ENCODE measurements at regions not wholly inside any gene's neighbourhood (a gene's known extent, or its start where the extent isn't known, plus 50 kb on each side); places are given as distances from the start of the nearest gene placed in this dataset.

DNA sequence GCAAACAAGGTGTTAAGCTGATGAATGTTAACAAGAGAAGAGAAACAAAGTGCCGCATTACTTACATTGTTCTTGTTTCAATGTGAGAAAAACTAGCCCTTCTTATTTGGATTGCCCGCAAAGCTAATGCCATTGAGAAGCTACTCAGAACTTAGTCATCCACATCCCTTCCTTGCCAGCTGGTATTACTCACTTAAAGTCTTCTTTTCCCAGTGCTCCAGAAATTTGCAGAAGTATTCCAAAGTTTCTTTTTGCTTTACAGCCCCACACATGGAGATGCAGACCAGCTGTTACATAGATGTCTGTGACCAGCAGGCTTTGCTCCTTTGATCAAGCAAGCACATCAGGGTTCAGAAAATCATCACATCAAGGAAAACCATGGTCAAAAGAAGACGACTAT is 529.0 kb downstream of the TBC1D32 start:
- H3K56ac ChIP-seq (replicated peaks; ENCODE audit: insufficient read length, low read depth, low read length) = no peak overlapping the region
- H3K4ac ChIP-seq (replicated peaks; ENCODE audit: insufficient read length, low read depth, low read length) = no peak overlapping the region
- H3K4me2 ChIP-seq (ENCODE audit: insufficient read depth in 1 of 2, low read depth in 2 of 2, low read length in 2 of 2) = no peak overlapping the region
- H3K27ac ChIP-seq (ENCODE audit: low read depth, low read length) = no peak overlapping the region
- H4K5ac ChIP-seq (ENCODE audit: insufficient read length, low read depth, low read length) = no peak overlapping the region
- no peaks in the 10 kb centered on the region for H3K27me3 ChIP-seq (replicated peaks in 1 of 4; ENCODE audit: control insufficient read depth in 3 of 4, extremely low read depth in 1 of 4, insufficient read depth in 3 of 4, low read length in 3 of 4)
- H2AK5ac ChIP-seq (ENCODE audit: low read depth, low read length) = no peak overlapping the region
- H3K14ac ChIP-seq (ENCODE audit: insufficient read length) = no peak overlapping the region
- no peaks in the 10 kb centered on the region; a peak in 1 of 8 replicates for H3K36me3 ChIP-seq (ENCODE audit: control insufficient read depth in 2 of 4, insufficient read depth in 4 of 4, low read length in 3 of 4)
- POLR2A ChIA-PET (ENCODE audit: partially characterized antibody) = no interaction called here
- no peaks in the 10 kb centered on the region for H3K4me1 ChIP-seq (replicated peaks in 1 of 4; ENCODE audit: control insufficient read depth in 3 of 4, insufficient read depth in 4 of 4, low read length in 3 of 4)
- H2BK5ac ChIP-seq (ENCODE audit: low read depth, low read length) = no peak overlapping the region
- no peaks in the 10 kb centered on the region for H3K79me1 ChIP-seq (ENCODE audit: low read depth, low read length)
- no peak overlapping the region for H2AFZ ChIP-seq (ENCODE audit: low read length)
- FAIRE-seq (no peak), DNase-seq (ENCODE audit: low read depth in 1 of 2, low spot score in 2 of 2) (no peak)
- no peaks in the 10 kb centered on the region for H3K9me3 ChIP-seq (ENCODE audit: insufficient read depth in 2 of 2, low read depth in 1 of 2, low read length in 1 of 2)
- no peak overlapping the region for H2BK15ac ChIP-seq (ENCODE audit: low read length)
- H4K20me1 ChIP-seq (replicated peaks in 1 of 2; ENCODE audit: control insufficient read depth in 1 of 2, insufficient read depth in 2 of 2, low read length in 2 of 2) = no peaks in the 10 kb centered on the region
- H4K8ac ChIP-seq (ENCODE audit: extremely low read depth, insufficient read depth, low read length) = no peak overlapping the region
- H3K9ac ChIP-seq (replicated peaks in 1 of 4; ENCODE audit: extremely low read depth in 1 of 4, low read depth in 3 of 4, low read length in 3 of 4) = no peak overlapping the region
- H2BK120ac ChIP-seq (replicated peaks; ENCODE audit: low read depth, low read length) = no peak overlapping the region
- no peak overlapping the region for H3K18ac ChIP-seq (ENCODE audit: extremely low read depth, low read length)
- no peak overlapping the region for H2BK12ac ChIP-seq (ENCODE audit: low read depth, low read length)
- H3K4me3 ChIP-seq (ENCODE audit: extremely low read depth in 1 of 4, insufficient read depth in 2 of 4, low read depth in 3 of 4, low read length in 4 of 4) = no peak overlapping the region
- no peak overlapping the region for H3K23ac ChIP-seq (ENCODE audit: insufficient read length)
- H2BK20ac ChIP-seq (ENCODE audit: low read length) = no peak overlapping the region
- no peaks in the 10 kb centered on the region for H3K23me2 ChIP-seq (ENCODE audit: low read depth, low read length)
- 91% methylated on average over 3 of the region's 3 CpGs; no CpG with 5 or more reads in 1 of the 2 experiments for WGBS, 2 experiments (ENCODE audit: extremely low coverage in 1 of 2, insufficient coverage in 1 of 2, insufficient read length in 1 of 2, insufficient replicate concordance in 2 of 2, low coverage in 1 of 2, low lambda C conversion rate in 2 of 2, missing lambda C conversion rate in 1 of 2)
- H4K91ac ChIP-seq (replicated peaks; ENCODE audit: insufficient read length, low read length) = no peak overlapping the region
- CTCF ChIA-PET (ENCODE audit: partially characterized antibody) = interaction anchor here (2.0 kb wide), 1 partner anchor 21 kb away, joined by 5 read pairs; no protein-coding TSS in a partner anchor
- no peaks in the 10 kb centered on the region for H3K79me2 ChIP-seq (ENCODE audit: control insufficient read depth in 1 of 2, insufficient read depth in 2 of 2, low read length in 2 of 2)
- no peak for TF ChIP-seq POLR2A (IDR thresholded peaks at IDR 0.05; ENCODE audit: control extremely low read depth in 1 of 2, low read depth in 2 of 2, low read length in 2 of 2)
- no peak for TF ChIP-seq CHD1 (IDR thresholded peaks at IDR 0.05; ENCODE audit: low read depth, low read length)
- TF ChIP-seq BACH1 (IDR thresholded peaks at IDR 0.05; ENCODE audit: low read length) = no peak
- no peak for TF ChIP-seq RXRA (IDR thresholded peaks at IDR 0.05; ENCODE audit: insufficient read depth, low read depth, low read length)
- no peak for TF ChIP-seq FOSL1 (IDR thresholded peaks at IDR 0.05; ENCODE audit: insufficient read depth, low read depth, low read length)
- no peak for TF ChIP-seq CEBPB (IDR thresholded peaks at IDR 0.05; ENCODE audit: low read depth, low read length)
- no peak for TF ChIP-seq TEAD4 (IDR thresholded peaks at IDR 0.05; ENCODE audit: low read depth, low read length)
